ENCODE measurements at regions not wholly inside any gene's neighbourhood (a gene's known extent, or its start where the extent isn't known, plus 50 kb on each side); places are given as distances from the start of the nearest gene placed in this dataset.

DNA sequence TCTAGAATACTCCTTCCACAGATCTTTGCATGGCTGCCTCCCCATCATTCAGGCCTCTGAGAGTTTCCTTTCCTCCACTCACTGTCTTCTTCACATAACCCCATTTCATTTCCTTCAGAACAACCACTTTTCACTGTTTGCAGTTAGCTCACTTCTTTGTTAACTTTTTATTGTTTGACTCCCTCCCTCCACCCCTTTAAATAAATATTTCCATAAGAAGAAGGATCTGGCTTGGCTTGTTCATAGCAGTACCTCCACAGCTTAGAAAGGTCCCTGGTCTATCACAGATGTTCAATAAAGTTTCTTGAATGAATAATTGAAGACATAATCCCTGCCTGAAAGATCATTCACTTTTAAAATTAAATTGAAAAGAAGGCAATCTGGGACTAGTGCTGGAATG is 661.6 kb downstream of the ACTL7B start:
- Histone ChIP-seq H3K4me3 (no peak overlapping the region), H3K4me1 (ENCODE audit: low read depth) (no peaks in the 10 kb centered on the region), H3K27me3 (no peaks in the 10 kb centered on the region), H3K9me3 (ENCODE audit: low read depth) (no peaks in the 10 kb centered on the region), H3K36me3 (no peaks in the 10 kb centered on the region), H3K27ac (no peak overlapping the region)
- TF ChIP-seq, protein P1, sequence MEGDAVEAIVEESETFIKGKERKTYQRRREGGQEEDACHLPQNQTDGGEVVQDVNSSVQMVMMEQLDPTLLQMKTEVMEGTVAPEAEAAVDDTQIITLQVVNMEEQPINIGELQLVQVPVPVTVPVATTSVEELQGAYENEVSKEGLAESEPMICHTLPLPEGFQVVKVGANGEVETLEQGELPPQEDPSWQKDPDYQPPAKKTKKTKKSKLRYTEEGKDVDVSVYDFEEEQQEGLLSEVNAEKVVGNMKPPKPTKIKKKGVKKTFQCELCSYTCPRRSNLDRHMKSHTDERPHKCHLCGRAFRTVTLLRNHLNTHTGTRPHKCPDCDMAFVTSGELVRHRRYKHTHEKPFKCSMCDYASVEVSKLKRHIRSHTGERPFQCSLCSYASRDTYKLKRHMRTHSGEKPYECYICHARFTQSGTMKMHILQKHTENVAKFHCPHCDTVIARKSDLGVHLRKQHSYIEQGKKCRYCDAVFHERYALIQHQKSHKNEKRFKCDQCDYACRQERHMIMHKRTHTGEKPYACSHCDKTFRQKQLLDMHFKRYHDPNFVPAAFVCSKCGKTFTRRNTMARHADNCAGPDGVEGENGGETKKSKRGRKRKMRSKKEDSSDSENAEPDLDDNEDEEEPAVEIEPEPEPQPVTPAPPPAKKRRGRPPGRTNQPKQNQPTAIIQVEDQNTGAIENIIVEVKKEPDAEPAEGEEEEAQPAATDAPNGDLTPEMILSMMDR (IDR thresholded peaks at IDR 0.05; ENCODE audit: low read depth, low read length) = no peak
- DNase-seq (ENCODE audit: low read depth in 1 of 2, low spot score in 1 of 2) = no peak

DNA sequence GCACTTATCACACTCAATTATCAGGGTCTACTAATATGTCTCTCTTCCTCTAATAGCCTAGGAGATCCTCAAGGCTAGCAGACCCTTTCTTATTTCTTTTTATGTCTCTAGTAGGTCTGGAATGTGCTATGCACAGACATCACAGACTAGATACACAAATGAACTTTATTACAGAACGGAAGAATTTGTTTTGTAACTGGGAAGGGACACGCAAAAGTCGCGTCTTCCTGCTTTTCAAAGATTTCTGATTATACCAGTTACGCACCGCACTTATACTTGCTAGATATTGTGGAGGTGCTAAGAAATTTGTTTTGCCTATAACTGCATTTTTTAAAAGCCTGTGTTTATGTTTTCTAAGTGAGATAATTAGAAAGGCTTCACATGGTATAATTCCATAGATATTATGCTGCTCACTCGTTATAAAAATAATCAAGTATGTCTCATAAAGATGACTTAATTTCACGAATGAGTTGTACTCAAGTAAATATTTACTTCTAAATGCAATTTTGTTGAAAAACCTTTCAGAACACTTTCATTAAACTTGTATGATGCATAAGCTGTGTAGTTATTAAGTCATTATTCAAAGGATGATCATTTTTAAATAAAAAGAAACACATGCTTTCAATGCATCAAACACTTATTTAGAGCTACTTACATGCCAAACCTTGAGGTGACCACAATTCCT is 662.6 kb downstream of the ACTL7B start:
- H3K4me1 ChIP-seq (ENCODE audit: low read depth) = no peaks in the 10 kb centered on the region
- H3K27me3 ChIP-seq = no peaks in the 10 kb centered on the region
- no peak overlapping the region for H3K27ac ChIP-seq
- H3K9me3 ChIP-seq (ENCODE audit: low read depth) = no peaks in the 10 kb centered on the region
- no peak for DNase-seq (ENCODE audit: low read depth in 1 of 2, low spot score in 1 of 2)
- H3K4me3 ChIP-seq = no peak overlapping the region
- H3K36me3 ChIP-seq = no peaks in the 10 kb centered on the region
- TF ChIP-seq, protein P1 (IDR thresholded peaks at IDR 0.05; ENCODE audit: low read depth, low read length) = no peak

GRCh38 chr9:108191065-108191464 is 664.7 kb downstream of the ACTL7B start:
- no peak for DNase-seq (ENCODE audit: low read depth in 1 of 2, low spot score in 1 of 2)
- H3K4me3 ChIP-seq = no peak overlapping the region
- no peaks in the 10 kb centered on the region for H3K9me3 ChIP-seq (ENCODE audit: low read depth)
- no peaks in the 10 kb centered on the region for H3K27me3 ChIP-seq
- no peaks in the 10 kb centered on the region for H3K4me1 ChIP-seq (ENCODE audit: low read depth)
- no peaks in the 10 kb centered on the region for H3K36me3 ChIP-seq
- no peak overlapping the region for H3K27ac ChIP-seq
- TF ChIP-seq, protein P1 (IDR thresholded peaks at IDR 0.05; ENCODE audit: low read depth, low read length) = no peak

DNA sequence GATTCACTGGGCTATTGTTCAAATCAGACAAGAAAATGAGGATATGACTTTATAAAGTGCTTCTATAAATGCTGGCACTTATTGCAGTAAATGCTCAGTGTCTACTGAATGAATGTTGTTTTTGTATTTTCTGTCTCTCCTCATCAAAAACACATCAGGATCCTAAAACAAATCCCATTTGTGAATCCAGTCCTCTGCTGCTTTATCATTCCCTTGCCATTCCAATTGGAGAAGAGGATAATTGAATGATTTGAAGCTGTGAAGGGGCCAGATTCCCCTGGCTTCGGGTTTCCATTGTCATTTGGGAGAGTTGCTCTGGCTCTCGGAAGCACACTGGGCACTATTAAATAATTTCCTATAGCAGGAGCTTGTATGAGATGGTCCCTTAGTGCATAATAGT is 666.8 kb downstream of the ACTL7B start:
- H3K4me1 ChIP-seq (ENCODE audit: low read depth) = no peaks in the 10 kb centered on the region
- TF ChIP-seq, protein P1 (IDR thresholded peaks at IDR 0.05; ENCODE audit: low read depth, low read length) = no peak
- no peak overlapping the region for H3K4me3 ChIP-seq
- H3K9me3 ChIP-seq (ENCODE audit: low read depth) = no peaks in the 10 kb centered on the region
- H3K36me3 ChIP-seq = no peaks in the 10 kb centered on the region
- no peak overlapping the region for H3K27ac ChIP-seq
- DNase-seq (ENCODE audit: low read depth in 1 of 2, low spot score in 1 of 2) = no peak
- no peaks in the 10 kb centered on the region for H3K27me3 ChIP-seq

- no peaks in the 10 kb centered on the region for H3K36me3 ChIP-seq
- no peak overlapping the region for H3K27ac ChIP-seq
- H3K4me1 ChIP-seq (ENCODE audit: low read depth) = no peaks in the 10 kb centered on the region
- no peak for DNase-seq (ENCODE audit: low read depth in 1 of 2, low spot score in 1 of 2)
- H3K27me3 ChIP-seq = no peaks in the 10 kb centered on the region
- no peaks in the 10 kb centered on the region for H3K9me3 ChIP-seq (ENCODE audit: low read depth)
- TF ChIP-seq, protein P1 (IDR thresholded peaks at IDR 0.05; ENCODE audit: low read depth, low read length) = no peak
- no peak overlapping the region for H3K4me3 ChIP-seq
Measured at GRCh38 chr9:108188482-108188881, 667.3 kb downstream of the ACTL7B start.
